GM12872 (cell line): ENCODE measurements at regions not wholly inside any gene's neighbourhood (a gene's known extent, or its start where the extent isn't known, plus 50 kb on each side); places are given as distances from the start of the nearest gene placed in this dataset.

Experiments used
- CTCF ChIP-seq: IDR thresholded peaks from 3 replicates; pipeline ENCODE4 v1.5.1; 2011; ENCODE audit warnings: low read depth, mild to moderate bottlenecking, low read length, moderate library complexity; ENCODE audit not compliant: insufficient read depth

GRCh38 chr1:81672766-81673165 lies 128.0 kb upstream of the ADGRL2 start:
- no peak for TF ChIP-seq CTCF

- TF ChIP-seq CTCF: no peak
These were observed 129.7 kb upstream of the ADGRL2 start for GRCh38 chr1:81671038-81671437.

- no peak for TF ChIP-seq CTCF
These were observed 130.4 kb upstream of the ADGRL2 start for GRCh38 chr1:81670286-81670685.

- TF ChIP-seq CTCF: no peak
These were observed 134.1 kb upstream of the ADGRL2 start for GRCh38 chr1:81666586-81666985.

- no peak for TF ChIP-seq CTCF
These were observed 136.4 kb upstream of the ADGRL2 start for GRCh38 chr1:81664341-81664740.

GRCh38 chr1:81662913-81663526 lies 137.7 kb upstream of the ADGRL2 start:
- TF ChIP-seq CTCF: no peak

- TF ChIP-seq CTCF: no peak
These were observed 140.4 kb upstream of the ADGRL2 start for GRCh38 chr1:81660286-81660685.
